GM13976 (cell line): ENCODE measurements at regions not wholly inside any gene's neighbourhood (a gene's known extent, or its start where the extent isn't known, plus 50 kb on each side); places are given as distances from the start of the nearest gene placed in this dataset.

Experiments
- DNase-seq: peaks from one replicate; pipeline ENCODE4 v3.0.0; 2012; ENCODE audit warnings: low spot score
- CTCF ChIP-seq: IDR thresholded peaks from 2 replicates; pipeline ENCODE4 v1.5.1; 2012; ENCODE audit warnings: borderline replicate concordance, mild to moderate bottlenecking; ENCODE audit not compliant: insufficient read depth; ENCODE audit errors: extremely low read depth, missing control alignments, control extremely low read depth
- in situ Hi-C: fragments of 300-500 bp; cut with MboI; formaldehyde crosslinking; loops from one replicate; pipeline ENCODE4 v1.12.0; 2022; ENCODE audit warnings: low sequenced_read_pairs, mixed read lengths, inconsistent platforms; ENCODE audit not compliant: unreplicated experiment

DNA sequence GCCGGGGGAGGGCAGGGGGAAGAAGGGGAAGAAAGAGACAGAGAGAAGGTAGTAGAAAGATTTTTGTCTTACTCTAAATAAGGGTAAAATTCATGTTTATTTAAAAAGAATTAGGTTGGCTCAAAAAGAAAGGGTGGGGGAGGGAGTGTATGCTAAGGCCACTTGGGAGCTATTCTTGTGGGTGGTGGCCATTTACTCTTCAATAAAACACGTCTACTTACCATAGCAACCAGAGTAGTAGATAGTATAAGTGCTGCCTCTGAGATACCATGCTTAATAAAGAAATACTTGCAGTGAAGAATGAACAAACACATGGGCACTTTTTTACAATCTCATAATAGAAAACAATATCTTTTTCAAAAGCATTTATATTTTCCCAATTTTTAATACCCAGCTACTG, 538.1 kb upstream of the PTBP2 start:
- in situ Hi-C loops: no loop called here
- TF ChIP-seq CTCF: no peak
- DNase-seq: no peak

DNA sequence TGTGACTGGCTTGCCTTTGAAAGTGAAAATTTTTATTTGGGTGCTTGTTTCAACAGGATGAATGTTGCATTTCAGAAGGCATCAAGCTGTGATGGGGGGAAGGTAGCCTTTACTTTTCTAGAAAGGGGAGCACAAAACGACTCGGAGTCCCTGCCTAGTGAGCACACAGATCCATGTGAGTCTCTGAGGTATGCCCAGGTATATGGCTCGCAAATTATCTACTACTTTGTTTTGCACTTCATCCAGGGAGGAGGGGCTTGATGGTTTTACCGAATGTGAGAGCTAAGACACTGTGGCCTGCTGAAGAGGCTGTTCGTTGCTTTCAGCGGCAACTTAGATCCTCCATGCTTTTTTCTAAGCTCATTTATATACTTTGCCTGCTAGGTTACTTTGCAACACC, 537.7 kb upstream of the PTBP2 start:
- no peak for TF ChIP-seq CTCF
- no peak for DNase-seq
- in situ Hi-C loops: no loop called here

DNA sequence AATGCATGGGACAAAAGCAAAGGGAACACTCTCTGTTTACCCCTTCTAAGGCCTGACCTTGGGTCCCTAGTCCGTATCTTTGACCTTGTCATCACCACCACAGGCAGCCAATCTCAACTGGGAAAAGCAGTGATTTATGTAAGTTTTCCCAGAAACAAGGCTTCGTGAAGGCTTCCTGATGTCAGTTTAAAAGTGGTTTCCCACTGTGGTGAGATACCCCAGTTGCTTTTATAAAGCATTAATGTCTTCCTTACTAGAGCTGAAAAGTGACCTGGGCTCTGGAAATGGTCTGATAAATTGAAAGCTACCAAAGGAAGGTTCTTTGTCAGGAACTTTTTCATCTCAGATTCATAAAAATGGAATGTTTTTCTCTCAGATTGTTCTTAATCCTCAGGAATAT, 536.4 kb upstream of the PTBP2 start:
- in situ Hi-C loops: no loop called here
- no peak for TF ChIP-seq CTCF
- DNase-seq: no peak

DNA sequence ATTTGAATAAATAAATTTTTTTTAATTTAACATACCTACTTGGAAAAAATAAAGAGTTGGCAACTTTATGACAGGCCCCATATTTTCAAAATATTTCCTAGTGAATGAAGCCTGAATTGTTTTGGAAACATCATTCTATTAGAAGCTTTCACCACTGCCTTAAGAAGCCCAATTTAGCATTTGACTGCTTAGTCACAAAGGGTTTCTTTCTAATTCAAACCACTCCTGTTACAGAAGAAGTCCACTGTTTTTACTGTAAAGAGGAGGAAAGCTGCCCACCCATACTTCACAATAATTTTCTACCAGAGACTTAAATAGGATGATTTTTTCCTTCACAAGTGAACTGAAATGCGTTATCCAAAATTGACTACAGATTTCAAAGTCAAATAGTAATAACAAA, 534.6 kb upstream of the PTBP2 start:
- DNase-seq: no peak
- in situ Hi-C loops: no loop called here
- TF ChIP-seq CTCF: no peak

- DNase-seq: no peak
- in situ Hi-C loops: no loop called here
- TF ChIP-seq CTCF: no peak
Measured at GRCh38 chr1:96191165-96191564, 530.4 kb upstream of the PTBP2 start.

- in situ Hi-C loops: no loop called here
Measured at GRCh38 chr1:96206451-96206850, 515.1 kb upstream of the PTBP2 start.

More at GRCh38 chr1:96206451-96206850, 515.1 kb upstream of the PTBP2 start:
- no peak for TF ChIP-seq CTCF
- no peak for DNase-seq
